ENCODE measurements at regions not wholly inside any gene's neighbourhood (a gene's known extent, or its start where the extent isn't known, plus 50 kb on each side); places are given as distances from the start of the nearest gene placed in this dataset.

DNA sequence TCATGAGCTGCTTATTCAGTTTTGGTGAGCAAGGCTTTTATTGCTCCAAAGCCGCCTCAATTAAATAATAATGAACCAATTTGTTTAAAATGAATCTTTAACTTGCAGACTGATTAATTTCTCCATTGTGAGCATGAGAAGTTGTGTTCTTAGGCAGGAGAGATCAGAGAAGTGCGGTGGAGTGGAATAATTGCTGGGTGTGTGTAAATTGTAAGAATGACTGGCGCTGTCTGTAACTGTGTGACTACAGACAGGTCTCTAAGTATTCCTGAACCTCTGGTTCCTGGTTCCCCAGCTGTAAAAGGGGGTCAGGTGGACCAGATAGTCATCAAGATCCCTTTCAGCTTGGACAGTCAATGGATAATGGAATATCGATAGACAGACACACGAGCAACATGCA is 98.0 kb upstream of the EFEMP1 start:
- TF ChIP-seq POLR2A (IDR thresholded peaks at IDR 0.05): no peak
- TF ChIP-seq, protein P1, sequence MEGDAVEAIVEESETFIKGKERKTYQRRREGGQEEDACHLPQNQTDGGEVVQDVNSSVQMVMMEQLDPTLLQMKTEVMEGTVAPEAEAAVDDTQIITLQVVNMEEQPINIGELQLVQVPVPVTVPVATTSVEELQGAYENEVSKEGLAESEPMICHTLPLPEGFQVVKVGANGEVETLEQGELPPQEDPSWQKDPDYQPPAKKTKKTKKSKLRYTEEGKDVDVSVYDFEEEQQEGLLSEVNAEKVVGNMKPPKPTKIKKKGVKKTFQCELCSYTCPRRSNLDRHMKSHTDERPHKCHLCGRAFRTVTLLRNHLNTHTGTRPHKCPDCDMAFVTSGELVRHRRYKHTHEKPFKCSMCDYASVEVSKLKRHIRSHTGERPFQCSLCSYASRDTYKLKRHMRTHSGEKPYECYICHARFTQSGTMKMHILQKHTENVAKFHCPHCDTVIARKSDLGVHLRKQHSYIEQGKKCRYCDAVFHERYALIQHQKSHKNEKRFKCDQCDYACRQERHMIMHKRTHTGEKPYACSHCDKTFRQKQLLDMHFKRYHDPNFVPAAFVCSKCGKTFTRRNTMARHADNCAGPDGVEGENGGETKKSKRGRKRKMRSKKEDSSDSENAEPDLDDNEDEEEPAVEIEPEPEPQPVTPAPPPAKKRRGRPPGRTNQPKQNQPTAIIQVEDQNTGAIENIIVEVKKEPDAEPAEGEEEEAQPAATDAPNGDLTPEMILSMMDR (IDR thresholded peaks at IDR 0.05): no peak

Data from Peyer's patch (tissue), 4 donors.